ENCODE measurements at regions not wholly inside any gene's neighbourhood (a gene's known extent, or its start where the extent isn't known, plus 50 kb on each side); places are given as distances from the start of the nearest gene placed in this dataset.

GRCh38 chr9:108569624-108570023 lies 286.2 kb downstream of the ACTL7B start:
- FAIRE-seq, result no peak

GRCh38 chr9:108568093-108568492 lies 287.7 kb downstream of the ACTL7B start:
- FAIRE-seq, result no peak
- TF ChIP-seq CTCF (IDR thresholded peaks at IDR 0.05; ENCODE audit: insufficient read depth, low read depth, low read length) (no peak), EZH2 (IDR thresholded peaks at IDR 0.05; ENCODE audit: insufficient read depth, low read length) (no peak)

More at GRCh38 chr9:108569624-108570023, 286.2 kb downstream of the ACTL7B start:
- H3K9me3 ChIP-seq (ENCODE audit: insufficient read depth, low read depth, low read length), result no peaks in the 10 kb centered on the region
- H3K36me3 Mint-ChIP-seq (ENCODE audit: low read depth, unreplicated experiment), result no peaks in the 10 kb centered on the region
- H2AFZ ChIP-seq (ENCODE audit: low read depth, low read length), result no peak overlapping the region
- no peak overlapping the region for H3K27ac Mint-ChIP-seq (ENCODE audit: unreplicated experiment)
- H3K79me2 ChIP-seq (ENCODE audit: insufficient read depth, low read length), result no peaks in the 10 kb centered on the region
- no peaks in the 10 kb centered on the region for H3K9me3 Mint-ChIP-seq (ENCODE audit: unreplicated experiment)
- H3K27me3 ChIP-seq (ENCODE audit: insufficient read depth, low read length), result no peaks in the 10 kb centered on the region
- H3K4me3 Mint-ChIP-seq (ENCODE audit: unreplicated experiment), result no peak overlapping the region
- TF ChIP-seq CTCF (IDR thresholded peaks at IDR 0.05; ENCODE audit: insufficient read depth, low read depth, low read length) (no peak), EZH2 (IDR thresholded peaks at IDR 0.05; ENCODE audit: insufficient read depth, low read length) (no peak)
- H3K36me3 ChIP-seq (ENCODE audit: insufficient read depth, low read length), result no peaks in the 10 kb centered on the region
- H4K20me1 ChIP-seq (ENCODE audit: insufficient read depth, low read length), result no peaks in the 10 kb centered on the region
- H3K4me1 ChIP-seq (ENCODE audit: insufficient read depth, low read length), result no peaks in the 10 kb centered on the region
- no peak overlapping the region for H3K27ac ChIP-seq (ENCODE audit: low read depth, low read length)
- H3K27me3 Mint-ChIP-seq (ENCODE audit: low read depth, unreplicated experiment), result no peaks in the 10 kb centered on the region
- no peak overlapping the region for H3K4me3 ChIP-seq (ENCODE audit: insufficient read depth, low read depth, low read length)
- H3K4me2 ChIP-seq (ENCODE audit: low read length), result no peak overlapping the region
- DNase-seq (ENCODE audit: low read depth), result peak; percentile 35
- H3K9ac ChIP-seq (ENCODE audit: low read length), result no peak overlapping the region
- H3K4me1 Mint-ChIP-seq (ENCODE audit: low read depth, unreplicated experiment), result peaks cover 6% of the 10 kb centered on the region

GRCh38 chr9:108567571-108567970 lies 288.2 kb downstream of the ACTL7B start:
- no peak for TF ChIP-seq CTCF (IDR thresholded peaks at IDR 0.05; ENCODE audit: insufficient read depth, low read depth, low read length)
- TF ChIP-seq EZH2 (IDR thresholded peaks at IDR 0.05; ENCODE audit: insufficient read depth, low read length), result no peak
- H4K20me1 ChIP-seq (ENCODE audit: insufficient read depth, low read length), result no peaks in the 10 kb centered on the region
- no peak overlapping the region for H3K4me3 Mint-ChIP-seq (ENCODE audit: unreplicated experiment)
- H3K4me1 ChIP-seq (ENCODE audit: insufficient read depth, low read length), result no peaks in the 10 kb centered on the region
- DNase-seq (ENCODE audit: low read depth) (no peak), FAIRE-seq (no peak)
- no peak overlapping the region for H3K9ac ChIP-seq (ENCODE audit: low read length)
- H3K9me3 ChIP-seq (ENCODE audit: insufficient read depth, low read depth, low read length), result no peaks in the 10 kb centered on the region
- H3K4me3 ChIP-seq (ENCODE audit: insufficient read depth, low read depth, low read length), result no peak overlapping the region
- no peaks in the 10 kb centered on the region for H3K9me3 Mint-ChIP-seq (ENCODE audit: unreplicated experiment)
- H3K79me2 ChIP-seq (ENCODE audit: insufficient read depth, low read length), result no peaks in the 10 kb centered on the region
- no peaks in the 10 kb centered on the region for H3K36me3 Mint-ChIP-seq (ENCODE audit: low read depth, unreplicated experiment)
- H3K27me3 Mint-ChIP-seq (ENCODE audit: low read depth, unreplicated experiment), result peaks cover 7% of the 10 kb centered on the region
- no peak overlapping the region for H3K4me2 ChIP-seq (ENCODE audit: low read length)
- no peak overlapping the region for H3K27ac Mint-ChIP-seq (ENCODE audit: unreplicated experiment)
- H3K36me3 ChIP-seq (ENCODE audit: insufficient read depth, low read length), result no peaks in the 10 kb centered on the region
- H2AFZ ChIP-seq (ENCODE audit: low read depth, low read length), result no peak overlapping the region
- H3K27me3 ChIP-seq (ENCODE audit: insufficient read depth, low read length), result no peaks in the 10 kb centered on the region
- H3K27ac ChIP-seq (ENCODE audit: low read depth, low read length), result no peak overlapping the region
- peaks cover 6% of the 10 kb centered on the region for H3K4me1 Mint-ChIP-seq (ENCODE audit: low read depth, unreplicated experiment)

More at GRCh38 chr9:108568093-108568492, 287.7 kb downstream of the ACTL7B start:
- Mint-ChIP-seq H3K36me3 (ENCODE audit: low read depth, unreplicated experiment) (no peaks in the 10 kb centered on the region), H3K4me1 (ENCODE audit: low read depth, unreplicated experiment) (peaks cover 6% of the 10 kb centered on the region), H3K4me3 (ENCODE audit: unreplicated experiment) (no peak overlapping the region), H3K27ac (ENCODE audit: unreplicated experiment) (no peak overlapping the region), H3K9me3 (ENCODE audit: unreplicated experiment) (no peaks in the 10 kb centered on the region), H3K27me3 (ENCODE audit: low read depth, unreplicated experiment) (peaks cover 6% of the 10 kb centered on the region)
- DNase-seq (ENCODE audit: low read depth), result no peak
- H3K27ac ChIP-seq (ENCODE audit: low read depth, low read length), result no peak overlapping the region
- no peak overlapping the region for H3K4me3 ChIP-seq (ENCODE audit: insufficient read depth, low read depth, low read length)
- H3K9ac ChIP-seq (ENCODE audit: low read length), result no peak overlapping the region
- no peak overlapping the region for H3K4me2 ChIP-seq (ENCODE audit: low read length)
- no peaks in the 10 kb centered on the region for H4K20me1 ChIP-seq (ENCODE audit: insufficient read depth, low read length)
- no peaks in the 10 kb centered on the region for H3K4me1 ChIP-seq (ENCODE audit: insufficient read depth, low read length)
- no peak overlapping the region for H2AFZ ChIP-seq (ENCODE audit: low read depth, low read length)
- no peaks in the 10 kb centered on the region for H3K9me3 ChIP-seq (ENCODE audit: insufficient read depth, low read depth, low read length)
- no peaks in the 10 kb centered on the region for H3K27me3 ChIP-seq (ENCODE audit: insufficient read depth, low read length)
- no peaks in the 10 kb centered on the region for H3K36me3 ChIP-seq (ENCODE audit: insufficient read depth, low read length)
- H3K79me2 ChIP-seq (ENCODE audit: insufficient read depth, low read length), result no peaks in the 10 kb centered on the region

Data from astrocyte (in vitro differentiated cells and primary cell).